ENCODE measurements at regions not wholly inside any gene's neighbourhood (a gene's known extent, or its start where the extent isn't known, plus 50 kb on each side); places are given as distances from the start of the nearest gene placed in this dataset.

- no peak for TF ChIP-seq CTCF (IDR thresholded peaks at IDR 0.05)
- no peak for TF ChIP-seq POLR2A (IDR thresholded peaks at IDR 0.05)
These were observed 117.8 kb downstream of the WNT5A start for GRCh38 chr3:55369141-55369847.
